ENCODE measurements at regions not wholly inside any gene's neighbourhood (a gene's known extent, or its start where the extent isn't known, plus 50 kb on each side); places are given as distances from the start of the nearest gene placed in this dataset.
A peak's percentile ranks its signal among the peaks of the same experiment; 100 is the strongest.

GRCh38 chr14:65320661-65321308 is 91.7 kb upstream of the FUT8 start:
- no peak for DNase-seq (ENCODE audit: low spot score)

GRCh38 chr14:65321370-65321875 is 91.1 kb upstream of the FUT8 start:
- no peak for DNase-seq (ENCODE audit: low spot score)

- DNase-seq (ENCODE audit: low spot score) = no peak
These were observed 83.0 kb upstream of the FUT8 start for GRCh38 chr14:65329481-65329880.

- DNase-seq (ENCODE audit: low spot score) = no peak
These were observed 82.6 kb upstream of the FUT8 start for GRCh38 chr14:65329911-65330310.

- no peak for DNase-seq (ENCODE audit: low spot score)
These were observed 82.1 kb upstream of the FUT8 start for GRCh38 chr14:65330416-65330815.

- no peak for DNase-seq (ENCODE audit: low spot score)
These were observed 80.9 kb upstream of the FUT8 start for GRCh38 chr14:65331652-65332051.

GRCh38 chr14:65332141-65332871 is 80.2 kb upstream of the FUT8 start:
- DNase-seq (ENCODE audit: low spot score) = no peak

- DNase-seq (ENCODE audit: low spot score) = peak; percentile 66
These were observed 78.4 kb upstream of the FUT8 start for GRCh38 chr14:65333943-65334687.

GRCh38 chr14:65334765-65335410 is 77.6 kb upstream of the FUT8 start:
- no peak for DNase-seq (ENCODE audit: low spot score)

GRCh38 chr14:65335411-65335947 is 77.1 kb upstream of the FUT8 start:
- DNase-seq (ENCODE audit: low spot score) = no peak

- peak; percentile 27 for DNase-seq (ENCODE audit: low spot score)
These were observed 76.3 kb upstream of the FUT8 start for GRCh38 chr14:65336191-65336591.

- no peak for DNase-seq (ENCODE audit: low spot score)
These were observed 72.7 kb upstream of the FUT8 start for GRCh38 chr14:65339866-65340265.

- no peak for DNase-seq (ENCODE audit: low spot score)
These were observed 68.5 kb upstream of the FUT8 start for GRCh38 chr14:65344011-65344410.

- DNase-seq (ENCODE audit: low spot score) = no peak
These were observed 67.3 kb upstream of the FUT8 start for GRCh38 chr14:65345266-65345665.

- DNase-seq (ENCODE audit: low spot score) = no peak
These were observed 66.1 kb upstream of the FUT8 start for GRCh38 chr14:65346474-65346873.

GRCh38 chr14:65346895-65347294 is 65.6 kb upstream of the FUT8 start:
- DNase-seq (ENCODE audit: low spot score) = no peak

GRCh38 chr14:65348137-65348536 is 64.4 kb upstream of the FUT8 start:
- no peak for DNase-seq (ENCODE audit: low spot score)

GRCh38 chr14:65349100-65349499 is 63.4 kb upstream of the FUT8 start:
- no peak for DNase-seq (ENCODE audit: low spot score)

GRCh38 chr14:65351493-65352194 is 60.9 kb upstream of the FUT8 start:
- DNase-seq (ENCODE audit: low spot score) = no peak

- no peak for DNase-seq (ENCODE audit: low spot score)
These were observed 59.5 kb upstream of the FUT8 start for GRCh38 chr14:65352964-65353530.

GRCh38 chr14:65354131-65354530 is 58.4 kb upstream of the FUT8 start:
- no peak for DNase-seq (ENCODE audit: low spot score)
